GM23338 (cell line): ENCODE measurements at regions not wholly inside any gene's neighbourhood (a gene's known extent, or its start where the extent isn't known, plus 50 kb on each side); places are given as distances from the start of the nearest gene placed in this dataset.

Experiments
- EZH2 ChIP-seq: fragments of 200-600 bp; sonication (generic); IDR thresholded peaks from one replicate; pipeline ENCODE4 v1.8.0; 2017; ENCODE audit warnings: antibody characterized with exemption, mild to moderate bottlenecking, low read depth; ENCODE audit not compliant: unreplicated experiment
- EZH2phosphoT487 ChIP-seq: fragments of 200-600 bp; sonication (generic); IDR thresholded peaks from one replicate; pipeline ENCODE4 v1.8.1; 2018; ENCODE audit warnings: antibody characterized with exemption; ENCODE audit not compliant: unreplicated experiment
- POLR2AphosphoS5 ChIP-seq: IDR thresholded peaks from 2 replicates; pipeline ENCODE4 v1.6.1; 2016; ENCODE audit warnings: antibody characterized with exemption, low read depth
- TF ChIP-seq, protein P1 (sequence below), 2 experiments: fragments of 200-600 bp in 1 of 2; sonication (generic) in 1 of 2; conservative IDR thresholded peaks; 2 replicates each; pipeline versions ENCODE4 v1.5.1 to v1.6.1; 2016 to 2017; ENCODE audit warnings: antibody characterized with exemption in 2 of 2, low read depth in 2 of 2, mild to moderate bottlenecking in 2 of 2, moderate library complexity in 1 of 2

DNA sequence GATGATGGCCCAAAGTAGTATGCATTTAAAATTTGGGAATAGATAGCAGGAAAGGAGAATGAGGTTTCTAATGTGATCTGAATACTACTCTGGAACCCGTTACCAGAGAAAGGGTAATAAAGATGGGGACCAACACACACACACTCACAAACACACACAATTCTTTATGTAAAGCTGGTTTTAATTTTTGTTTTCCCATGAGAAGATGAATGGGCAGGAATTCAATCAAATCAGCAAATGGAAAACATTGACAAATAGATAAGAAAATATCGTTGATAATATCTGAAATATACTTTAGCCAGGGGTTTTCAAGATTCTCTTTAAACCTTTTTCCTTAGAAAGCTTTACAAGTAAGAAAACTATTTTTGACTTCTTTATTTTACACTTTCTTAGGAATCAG, 303.0 kb downstream of the PRL start:
- no peak for TF ChIP-seq POLR2AphosphoS5
- TF ChIP-seq, protein P1, sequence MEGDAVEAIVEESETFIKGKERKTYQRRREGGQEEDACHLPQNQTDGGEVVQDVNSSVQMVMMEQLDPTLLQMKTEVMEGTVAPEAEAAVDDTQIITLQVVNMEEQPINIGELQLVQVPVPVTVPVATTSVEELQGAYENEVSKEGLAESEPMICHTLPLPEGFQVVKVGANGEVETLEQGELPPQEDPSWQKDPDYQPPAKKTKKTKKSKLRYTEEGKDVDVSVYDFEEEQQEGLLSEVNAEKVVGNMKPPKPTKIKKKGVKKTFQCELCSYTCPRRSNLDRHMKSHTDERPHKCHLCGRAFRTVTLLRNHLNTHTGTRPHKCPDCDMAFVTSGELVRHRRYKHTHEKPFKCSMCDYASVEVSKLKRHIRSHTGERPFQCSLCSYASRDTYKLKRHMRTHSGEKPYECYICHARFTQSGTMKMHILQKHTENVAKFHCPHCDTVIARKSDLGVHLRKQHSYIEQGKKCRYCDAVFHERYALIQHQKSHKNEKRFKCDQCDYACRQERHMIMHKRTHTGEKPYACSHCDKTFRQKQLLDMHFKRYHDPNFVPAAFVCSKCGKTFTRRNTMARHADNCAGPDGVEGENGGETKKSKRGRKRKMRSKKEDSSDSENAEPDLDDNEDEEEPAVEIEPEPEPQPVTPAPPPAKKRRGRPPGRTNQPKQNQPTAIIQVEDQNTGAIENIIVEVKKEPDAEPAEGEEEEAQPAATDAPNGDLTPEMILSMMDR (conservative IDR thresholded peaks at IDR 0.05; ENCODE audit: low read depth in 2 of 2), result no peak
- TF ChIP-seq EZH2, result no peak
- TF ChIP-seq EZH2phosphoT487, result no peak
